ENCODE measurements at regions not wholly inside any gene's neighbourhood (a gene's known extent, or its start where the extent isn't known, plus 50 kb on each side); places are given as distances from the start of the nearest gene placed in this dataset.
A peak's percentile ranks its signal among the peaks of the same experiment; 100 is the strongest.

DNA sequence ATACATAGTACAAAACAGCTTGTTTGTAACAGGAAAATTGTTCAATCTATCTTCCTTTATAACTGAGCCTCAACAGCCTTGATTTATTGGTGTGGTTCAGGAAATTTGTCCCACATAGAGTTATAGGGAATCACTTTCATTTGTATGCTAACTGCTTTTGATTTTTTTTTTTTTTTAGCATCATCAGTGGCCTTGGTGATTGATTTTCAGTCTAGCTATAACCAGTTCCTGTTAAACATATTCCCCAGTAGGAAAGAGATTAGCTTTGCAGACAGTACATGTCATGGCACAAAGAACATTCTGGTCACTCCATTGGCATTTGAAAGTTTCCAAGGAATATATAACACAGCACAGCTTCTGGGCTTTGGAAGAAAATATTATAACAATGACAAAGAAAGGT, 337.3 kb upstream of the TMPO start:
- ChIA-PET CTCF (no interaction called here), POLR2A (no interaction called here)
- H3K27ac ChIP-seq (ENCODE audit: insufficient read depth in 1 of 2, low read depth in 1 of 2, low read length in 2 of 2, poor library complexity in 1 of 2, severe bottlenecking in 2 of 2), result no peak overlapping the region
- no peaks in the 10 kb centered on the region for H3K4me1 ChIP-seq (ENCODE audit: control extremely low read depth in 1 of 4, control insufficient read depth in 4 of 4, insufficient read depth in 4 of 4, low read length in 3 of 4)
- no peak for DNase-seq
- peaks cover 0 to 7% (median 0%) of the 10 kb centered on the region in 5 experiments for H3K27me3 ChIP-seq (replicated peaks in 2 of 5; ENCODE audit: control insufficient read depth in 4 of 5, insufficient read depth in 5 of 5, low read length in 4 of 5)
- H3K4me3 ChIP-seq (ENCODE audit: control insufficient read depth in 1 of 7, extremely low read depth in 1 of 7, insufficient read depth in 4 of 7, low read depth in 2 of 7, low read length in 6 of 7), result no peak overlapping the region
- no peaks in the 10 kb centered on the region for H3K36me3 ChIP-seq (ENCODE audit: control insufficient read depth in 4 of 4, insufficient read depth in 4 of 4, low read length in 3 of 4)
- H3K9me3 ChIP-seq (ENCODE audit: control extremely low read depth in 1 of 5, control insufficient read depth in 4 of 5, insufficient read depth in 2 of 5, low read depth in 1 of 5, low read length in 4 of 5), result no peaks in the 10 kb centered on the region

DNA sequence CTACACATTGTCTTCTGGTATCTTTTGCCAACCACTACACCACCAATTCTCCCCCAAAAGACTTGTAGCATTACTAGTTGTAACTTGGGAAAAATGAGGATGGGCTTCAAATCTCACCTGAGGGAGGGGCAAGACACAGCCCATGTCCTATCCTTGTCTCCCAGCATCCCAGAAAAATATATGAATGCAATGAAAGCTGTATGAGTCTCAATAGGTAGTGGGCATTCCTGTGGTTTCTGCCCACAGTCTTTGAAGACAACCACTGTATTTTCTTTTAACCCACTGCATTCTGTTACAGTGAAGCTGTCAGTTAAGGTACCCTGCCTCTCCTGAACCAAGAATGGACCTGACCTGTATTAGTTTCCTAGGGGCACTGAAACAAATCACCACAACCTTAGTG, 336.2 kb upstream of the TMPO start:
- Histone ChIP-seq H3K9me3 (ENCODE audit: control extremely low read depth in 1 of 5, control insufficient read depth in 4 of 5, insufficient read depth in 2 of 5, low read depth in 1 of 5, low read length in 4 of 5) (no peaks in the 10 kb centered on the region), H3K27me3 (replicated peaks in 2 of 5; ENCODE audit: control insufficient read depth in 4 of 5, insufficient read depth in 5 of 5, low read length in 4 of 5) (peaks cover 0 to 8% (median 0%) of the 10 kb centered on the region in 5 experiments), H3K36me3 (ENCODE audit: control insufficient read depth in 4 of 4, insufficient read depth in 4 of 4, low read length in 3 of 4) (no peaks in the 10 kb centered on the region), H3K4me3 (ENCODE audit: control insufficient read depth in 1 of 7, extremely low read depth in 1 of 7, insufficient read depth in 4 of 7, low read depth in 2 of 7, low read length in 6 of 7) (no peak overlapping the region), H3K4me1 (ENCODE audit: control extremely low read depth in 1 of 4, control insufficient read depth in 4 of 4, insufficient read depth in 4 of 4, low read length in 3 of 4) (no peaks in the 10 kb centered on the region), H3K27ac (ENCODE audit: insufficient read depth in 1 of 2, low read depth in 1 of 2, low read length in 2 of 2, poor library complexity in 1 of 2, severe bottlenecking in 2 of 2) (no peak overlapping the region)
- no peak for DNase-seq
- CTCF ChIA-PET, result no interaction called here
- POLR2A ChIA-PET, result no interaction called here

DNA sequence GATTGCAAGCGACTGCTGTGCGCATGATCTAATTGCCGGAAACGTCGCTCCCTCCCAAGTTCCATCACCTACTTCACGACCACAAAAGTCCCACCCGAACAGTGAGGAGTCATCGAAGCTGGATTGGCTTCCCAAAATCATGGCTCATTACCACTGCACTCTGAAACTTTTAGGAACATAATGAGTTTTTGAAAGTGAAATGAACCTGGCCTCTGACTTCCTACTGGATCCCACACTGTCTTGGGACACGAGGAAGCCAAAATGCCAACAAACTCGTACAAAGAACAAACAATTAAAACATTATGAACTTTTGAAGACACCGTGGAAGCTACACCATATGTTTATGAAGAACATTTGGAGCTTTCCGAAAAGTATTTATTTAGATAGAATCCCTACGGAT, 334.8 kb upstream of the TMPO start:
- no peak overlapping the region for H3K4me3 ChIP-seq (ENCODE audit: control insufficient read depth in 1 of 7, extremely low read depth in 1 of 7, insufficient read depth in 4 of 7, low read depth in 2 of 7, low read length in 6 of 7)
- no peaks in the 10 kb centered on the region for H3K4me1 ChIP-seq (ENCODE audit: control extremely low read depth in 1 of 4, control insufficient read depth in 4 of 4, insufficient read depth in 4 of 4, low read length in 3 of 4)
- H3K36me3 ChIP-seq (ENCODE audit: control insufficient read depth in 4 of 4, insufficient read depth in 4 of 4, low read length in 3 of 4), result no peaks in the 10 kb centered on the region
- no peak overlapping the region for H3K27ac ChIP-seq (ENCODE audit: insufficient read depth in 1 of 2, low read depth in 1 of 2, low read length in 2 of 2, poor library complexity in 1 of 2, severe bottlenecking in 2 of 2)
- 92% methylated on average over 12 of the region's 13 CpGs for WGBS (ENCODE audit: insufficient coverage)
- ChIA-PET POLR2A (no interaction called here), CTCF (no interaction called here)
- DNase-seq, result no peak
- H3K27me3 ChIP-seq (replicated peaks in 2 of 5; ENCODE audit: control insufficient read depth in 4 of 5, insufficient read depth in 5 of 5, low read length in 4 of 5), result peaks cover 0 to 5% (median 0%) of the 10 kb centered on the region in 5 experiments
- no peaks in the 10 kb centered on the region for H3K9me3 ChIP-seq (ENCODE audit: control extremely low read depth in 1 of 5, control insufficient read depth in 4 of 5, insufficient read depth in 2 of 5, low read depth in 1 of 5, low read length in 4 of 5)

DNA sequence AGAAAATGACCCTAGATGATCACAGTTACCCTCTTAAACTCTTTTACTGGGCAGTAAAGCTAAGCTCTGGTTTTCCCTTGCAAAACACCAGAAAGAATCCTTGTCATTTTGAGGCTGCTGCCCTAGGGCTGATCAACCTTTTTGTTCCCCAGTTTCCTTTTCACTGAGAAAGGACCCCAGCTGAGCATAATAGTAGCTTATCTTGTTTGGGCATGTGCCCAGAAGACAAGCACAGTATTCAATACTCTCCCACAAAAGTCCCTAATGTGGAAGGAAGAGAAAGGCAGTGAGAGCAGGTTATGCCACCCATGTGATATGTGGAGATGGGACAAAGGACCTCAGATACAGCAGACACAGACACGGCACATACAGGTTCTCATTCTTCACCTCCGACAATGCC, 332.6 kb upstream of the TMPO start:
- DNase-seq, result no peak
- peaks cover 0 to 5% (median 0%) of the 10 kb centered on the region in 5 experiments for H3K27me3 ChIP-seq (replicated peaks in 2 of 5; ENCODE audit: control insufficient read depth in 4 of 5, insufficient read depth in 5 of 5, low read length in 4 of 5)
- H3K27ac ChIP-seq (ENCODE audit: insufficient read depth in 1 of 2, low read depth in 1 of 2, low read length in 2 of 2, poor library complexity in 1 of 2, severe bottlenecking in 2 of 2), result no peak overlapping the region
- no peak overlapping the region for H3K4me3 ChIP-seq (ENCODE audit: control insufficient read depth in 1 of 7, extremely low read depth in 1 of 7, insufficient read depth in 4 of 7, low read depth in 2 of 7, low read length in 6 of 7)
- WGBS (ENCODE audit: insufficient coverage), result 100% methylated on average over 1 of the region's 2 CpGs
- H3K4me1 ChIP-seq (ENCODE audit: control extremely low read depth in 1 of 4, control insufficient read depth in 4 of 4, insufficient read depth in 4 of 4, low read length in 3 of 4), result no peaks in the 10 kb centered on the region
- ChIA-PET POLR2A (no interaction called here), CTCF (interaction anchor here (1.2 kb wide), 1 partner anchor 15 kb away, joined by 3 read pairs; no protein-coding TSS in a partner anchor)
- H3K36me3 ChIP-seq (ENCODE audit: control insufficient read depth in 4 of 4, insufficient read depth in 4 of 4, low read length in 3 of 4), result no peaks in the 10 kb centered on the region
- H3K9me3 ChIP-seq (ENCODE audit: control extremely low read depth in 1 of 5, control insufficient read depth in 4 of 5, insufficient read depth in 2 of 5, low read depth in 1 of 5, low read length in 4 of 5), result no peaks in the 10 kb centered on the region

DNA sequence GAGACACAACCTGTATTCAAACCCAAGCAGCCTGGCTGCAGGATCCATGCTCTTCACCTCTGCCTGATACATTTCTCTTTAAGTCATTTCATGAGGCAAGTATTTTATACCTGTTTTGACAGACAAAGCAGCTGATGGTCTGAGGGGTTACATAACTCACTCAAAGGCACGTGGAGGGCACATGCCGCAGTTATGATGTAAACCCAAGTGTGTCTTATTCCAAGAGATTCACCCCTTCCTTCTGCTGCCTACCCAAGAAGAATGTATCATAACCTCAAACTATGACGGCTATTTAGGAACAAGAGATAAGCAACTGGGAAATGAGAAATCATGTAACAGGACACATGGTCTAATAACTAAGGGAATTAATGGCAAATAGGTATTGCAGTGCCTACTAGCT, 329.8 kb upstream of the TMPO start:
- H3K27me3 ChIP-seq (replicated peaks in 2 of 5; ENCODE audit: control insufficient read depth in 4 of 5, insufficient read depth in 5 of 5, low read length in 4 of 5), result peaks cover 0 to 5% (median 0%) of the 10 kb centered on the region in 5 experiments
- 88% methylated on average over 2 of the region's 3 CpGs for WGBS (ENCODE audit: insufficient coverage)
- no peak overlapping the region for H3K4me3 ChIP-seq (ENCODE audit: control insufficient read depth in 1 of 7, extremely low read depth in 1 of 7, insufficient read depth in 4 of 7, low read depth in 2 of 7, low read length in 6 of 7)
- ChIA-PET POLR2A (no interaction called here), CTCF (no interaction called here)
- H3K9me3 ChIP-seq (ENCODE audit: control extremely low read depth in 1 of 5, control insufficient read depth in 4 of 5, insufficient read depth in 2 of 5, low read depth in 1 of 5, low read length in 4 of 5), result no peaks in the 10 kb centered on the region
- DNase-seq, result no peak
- H3K36me3 ChIP-seq (ENCODE audit: control insufficient read depth in 4 of 4, insufficient read depth in 4 of 4, low read length in 3 of 4), result no peaks in the 10 kb centered on the region
- H3K4me1 ChIP-seq (ENCODE audit: control extremely low read depth in 1 of 4, control insufficient read depth in 4 of 4, insufficient read depth in 4 of 4, low read length in 3 of 4), result peaks cover 0 to 4% (median 2%) of the 10 kb centered on the region in 4 experiments
- H3K27ac ChIP-seq (ENCODE audit: insufficient read depth in 1 of 2, low read depth in 1 of 2, low read length in 2 of 2, poor library complexity in 1 of 2, severe bottlenecking in 2 of 2), result no peak overlapping the region

DNA sequence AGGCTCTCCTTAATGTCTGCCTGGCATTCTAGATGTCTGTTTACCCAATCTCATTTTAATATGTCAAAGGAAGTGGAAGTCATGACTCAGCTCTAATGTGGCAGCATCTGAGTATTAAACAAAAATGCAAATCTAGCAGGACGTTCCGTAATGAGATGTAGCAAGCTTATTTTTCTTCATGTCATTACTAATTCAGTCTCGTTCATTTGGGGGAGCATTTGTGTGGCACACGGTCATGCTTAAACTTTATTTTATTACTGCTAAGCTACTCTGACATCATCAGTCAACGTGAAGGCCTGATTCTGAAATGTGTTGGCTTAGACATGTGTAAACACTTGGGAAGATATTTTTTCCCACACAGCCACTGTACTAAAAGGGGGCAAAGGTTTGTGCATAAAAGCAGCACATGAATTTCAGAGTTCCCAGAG, 326.7 kb upstream of the TMPO start:
- Histone ChIP-seq H3K27ac (ENCODE audit: insufficient read depth in 1 of 2, low read depth in 1 of 2, low read length in 2 of 2, poor library complexity in 1 of 2, severe bottlenecking in 2 of 2) (no peak overlapping the region), H3K9me3 (ENCODE audit: control extremely low read depth in 1 of 5, control insufficient read depth in 4 of 5, insufficient read depth in 2 of 5, low read depth in 1 of 5, low read length in 4 of 5) (no peaks in the 10 kb centered on the region), H3K4me1 (ENCODE audit: control extremely low read depth in 1 of 4, control insufficient read depth in 4 of 4, insufficient read depth in 4 of 4, low read length in 3 of 4) (peaks cover 0 to 4% (median 2%) of the 10 kb centered on the region in 4 experiments), H3K36me3 (ENCODE audit: control insufficient read depth in 4 of 4, insufficient read depth in 4 of 4, low read length in 3 of 4) (no peaks in the 10 kb centered on the region), H3K4me3 (ENCODE audit: control insufficient read depth in 1 of 7, extremely low read depth in 1 of 7, insufficient read depth in 4 of 7, low read depth in 2 of 7, low read length in 6 of 7) (no peak overlapping the region), H3K27me3 (replicated peaks in 2 of 5; ENCODE audit: control insufficient read depth in 4 of 5, insufficient read depth in 5 of 5, low read length in 4 of 5) (no peaks in the 10 kb centered on the region)
- ChIA-PET POLR2A (no interaction called here), CTCF (no interaction called here)
- DNase-seq, result peak in 2 of 3 donors; percentile 55 to 61
- 25% methylated on average over 2 of the region's 5 CpGs for WGBS (ENCODE audit: insufficient coverage)

DNA sequence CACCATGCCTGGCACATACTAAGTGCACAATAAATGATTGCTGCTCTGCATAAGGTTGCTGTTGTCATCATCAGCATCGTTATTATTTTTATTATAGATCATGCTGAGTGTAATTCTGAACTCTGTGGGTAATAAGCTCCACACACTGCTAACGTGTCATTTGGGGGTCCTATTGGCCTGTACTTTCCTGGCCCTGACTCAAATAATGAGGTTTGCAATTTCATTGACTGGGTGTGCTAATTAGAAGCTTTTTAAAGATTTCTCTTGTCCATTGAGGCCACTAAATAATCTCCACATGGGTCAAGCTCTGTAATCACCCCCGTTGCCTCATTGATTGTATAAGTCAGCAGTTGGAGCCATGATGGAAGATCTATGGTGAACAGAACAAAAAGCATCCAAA, 320.8 kb upstream of the TMPO start:
- H3K27me3 ChIP-seq (replicated peaks in 2 of 5; ENCODE audit: control insufficient read depth in 4 of 5, insufficient read depth in 5 of 5, low read length in 4 of 5), result no peaks in the 10 kb centered on the region
- DNase-seq, result no peak
- H3K4me3 ChIP-seq (ENCODE audit: control insufficient read depth in 1 of 7, extremely low read depth in 1 of 7, insufficient read depth in 4 of 7, low read depth in 2 of 7, low read length in 6 of 7), result no peak overlapping the region
- H3K36me3 ChIP-seq (ENCODE audit: control insufficient read depth in 4 of 4, insufficient read depth in 4 of 4, low read length in 3 of 4), result no peaks in the 10 kb centered on the region
- CTCF ChIA-PET, result no interaction called here
- H3K27ac ChIP-seq (ENCODE audit: insufficient read depth in 1 of 2, low read depth in 1 of 2, low read length in 2 of 2, poor library complexity in 1 of 2, severe bottlenecking in 2 of 2), result no peak overlapping the region
- POLR2A ChIA-PET, result no interaction called here
- H3K9me3 ChIP-seq (ENCODE audit: control extremely low read depth in 1 of 5, control insufficient read depth in 4 of 5, insufficient read depth in 2 of 5, low read depth in 1 of 5, low read length in 4 of 5), result no peaks in the 10 kb centered on the region
- no peaks in the 10 kb centered on the region for H3K4me1 ChIP-seq (ENCODE audit: control extremely low read depth in 1 of 4, control insufficient read depth in 4 of 4, insufficient read depth in 4 of 4, low read length in 3 of 4)
- WGBS (ENCODE audit: insufficient coverage), result 90% methylated on average over 3 of the region's 3 CpGs
